Activated CD8-positive, alpha-beta T cell treated with anti-CD3 and anti-CD28 coated beads for 36 hours (primary cell): ENCODE measurements at regions not wholly inside any gene's neighbourhood (a gene's known extent, or its start where the extent isn't known, plus 50 kb on each side); places are given as distances from the start of the nearest gene placed in this dataset.
"Not testable (repeated sequence)": the region's sequence is repeated elsewhere in the genome, so short reads cannot be mapped to it uniquely, and the experiment has no call there.

Experiments used
- ATAC-seq: fragments of 200-7000 bp; cut with Tn5 transposase; one replicate; pipeline ENCODE4 v1.10.0; 2021; ENCODE audit warnings: mild to moderate bottlenecking, moderate library complexity
- CTCF ChIA-PET: fragments of 350-600 bp; sonication (Branson Sonifier 250); formaldehyde crosslinking; loops from one replicate; lab custom pipeline; 2021; ENCODE audit warnings: antibody characterized with exemption; lab: Charles Lee
- POLR2A ChIA-PET: fragments of 350-600 bp; sonication (Branson Sonifier 250); formaldehyde crosslinking; loops from one replicate; lab custom pipeline; 2021; ENCODE audit warnings: antibody characterized with exemption; lab: Charles Lee
- DNase-seq: peaks from one replicate; pipeline ENCODE4 v3.0.0-alpha.2; 2020
- H3K27ac Mint-ChIP-seq: one replicate; pipeline ENCODE4 v1.8.0; 2021; ENCODE audit warnings: mild to moderate bottlenecking, mixed read lengths
- H3K27me3 Mint-ChIP-seq: one replicate; pipeline ENCODE4 v1.8.0; 2021; ENCODE audit warnings: mixed read lengths
- H3K36me3 Mint-ChIP-seq: one replicate; pipeline ENCODE4 v1.8.0; 2021; ENCODE audit warnings: low read depth, mixed read lengths
- H3K4me1 Mint-ChIP-seq: one replicate; pipeline ENCODE4 v1.8.0; 2021; ENCODE audit warnings: low read depth, mixed read lengths
- H3K4me3 Mint-ChIP-seq: one replicate; pipeline ENCODE4 v1.8.0; 2021; ENCODE audit warnings: mild to moderate bottlenecking, moderate library complexity, mixed read lengths
- H3K9me3 Mint-ChIP-seq: one replicate; pipeline ENCODE4 v1.8.0; 2021; ENCODE audit warnings: mixed read lengths
- CTCF ChIP-seq: fragments of 200-600 bp; IDR thresholded peaks from one replicate; pipeline ENCODE4 v1.8.0; 2022; ENCODE audit warnings: antibody characterized with exemption, mild to moderate bottlenecking
- intact Hi-C: fragments of 100-400 bp; cut with micrococcal nuclease; formaldehyde crosslinking; loops from one replicate; pipeline ENCODE4 v1.10.0; 2022

- Mint-ChIP-seq H3K9me3 (peaks cover 29% of the 10 kb centered on the region), H3K36me3 (peaks cover 9% of the 10 kb centered on the region), H3K27me3 (no peaks in the 10 kb centered on the region), H3K27ac (no peak overlapping the region), H3K4me1 (no peaks in the 10 kb centered on the region), H3K4me3 (no peak overlapping the region)
- CTCF ChIA-PET = no interaction called here
- no peak for ATAC-seq
- DNase-seq = no peak
- TF ChIP-seq CTCF = no peak
- POLR2A ChIA-PET = no interaction called here
- intact Hi-C loops = no loop called here
Measured at GRCh38 chr22:11626422-11626773, 3901.6 kb upstream of the OR11H1 start.

GRCh38 chr22:11627036-11627435 lies 3901.0 kb upstream of the OR11H1 start:
- DNase-seq, H3K27me3 Mint-ChIP-seq, CTCF ChIA-PET, POLR2A ChIA-PET, intact Hi-C loops, ATAC-seq, H3K27ac Mint-ChIP-seq, H3K4me1 Mint-ChIP-seq, H3K4me3 Mint-ChIP-seq, H3K36me3 Mint-ChIP-seq: not testable (repeated sequence)
- H3K9me3 Mint-ChIP-seq = peaks cover 29% of the 10 kb centered on the region

GRCh38 chr22:11627436-11627797 lies 3900.6 kb upstream of the OR11H1 start:
- CTCF ChIA-PET = no interaction called here
- DNase-seq (no peak), ATAC-seq (no peak)
- TF ChIP-seq CTCF = no peak
- Mint-ChIP-seq H3K9me3 (peaks cover 26% of the 10 kb centered on the region), H3K36me3 (peaks cover 9% of the 10 kb centered on the region), H3K4me1 (no peaks in the 10 kb centered on the region), H3K27ac (no peak overlapping the region), H3K27me3 (no peaks in the 10 kb centered on the region), H3K4me3 (no peak overlapping the region)
- POLR2A ChIA-PET = no interaction called here
- intact Hi-C loops = no loop called here

- intact Hi-C loops = no loop called here
- Mint-ChIP-seq H3K27ac (no peak overlapping the region), H3K27me3 (no peaks in the 10 kb centered on the region), H3K4me1 (no peaks in the 10 kb centered on the region), H3K9me3 (peaks cover 25% of the 10 kb centered on the region), H3K4me3 (no peak overlapping the region), H3K36me3 (peaks cover 9% of the 10 kb centered on the region)
- ChIA-PET POLR2A (no interaction called here), CTCF (no interaction called here)
- DNase-seq (no peak), ATAC-seq (no peak)
- TF ChIP-seq CTCF = no peak
Measured at GRCh38 chr22:11627798-11628650, 3900.0 kb upstream of the OR11H1 start.

GRCh38 chr22:11628651-11629511 lies 3899.1 kb upstream of the OR11H1 start:
- no peak for TF ChIP-seq CTCF
- ChIA-PET POLR2A (no interaction called here), CTCF (no interaction called here)
- Mint-ChIP-seq H3K27me3 (no peaks in the 10 kb centered on the region), H3K27ac (no peak overlapping the region), H3K9me3 (peaks cover 25% of the 10 kb centered on the region), H3K4me3 (no peak overlapping the region), H3K4me1 (no peaks in the 10 kb centered on the region), H3K36me3 (peaks cover 9% of the 10 kb centered on the region)
- intact Hi-C loops = no loop called here
- ATAC-seq (no peak), DNase-seq (no peak)
